Fibroblast of gingiva (primary cell): ENCODE measurements at regions not wholly inside any gene's neighbourhood (a gene's known extent, or its start where the extent isn't known, plus 50 kb on each side); places are given as distances from the start of the nearest gene placed in this dataset.
"Not testable (repeated sequence)": the region's sequence is repeated elsewhere in the genome, so short reads cannot be mapped to it uniquely, and the experiment has no call there.

Experiments
- DNase-seq: peaks from one replicate; pipeline ENCODE4 v3.0.0-alpha.2; 2011; ENCODE audit warnings: low read depth

DNA sequence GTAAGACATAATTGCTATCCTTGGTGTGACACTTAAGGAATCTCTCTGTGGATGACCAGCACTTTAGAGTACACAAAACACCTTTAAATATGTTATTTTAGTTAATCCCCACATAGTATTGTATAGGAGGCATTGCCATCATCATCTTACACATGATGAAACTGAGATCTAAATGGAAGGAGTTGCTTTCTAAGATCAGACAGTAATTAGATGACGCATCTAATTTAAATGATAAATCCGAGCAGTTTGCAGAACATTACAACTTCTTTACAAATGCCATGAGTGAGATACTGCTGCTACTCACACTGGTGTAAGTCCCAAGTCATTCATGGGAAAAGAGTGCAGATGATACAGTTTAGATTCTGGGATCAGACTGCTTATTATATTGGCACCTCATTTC, 431.9 kb downstream of the MFSD1 start:
- no peak for DNase-seq

DNA sequence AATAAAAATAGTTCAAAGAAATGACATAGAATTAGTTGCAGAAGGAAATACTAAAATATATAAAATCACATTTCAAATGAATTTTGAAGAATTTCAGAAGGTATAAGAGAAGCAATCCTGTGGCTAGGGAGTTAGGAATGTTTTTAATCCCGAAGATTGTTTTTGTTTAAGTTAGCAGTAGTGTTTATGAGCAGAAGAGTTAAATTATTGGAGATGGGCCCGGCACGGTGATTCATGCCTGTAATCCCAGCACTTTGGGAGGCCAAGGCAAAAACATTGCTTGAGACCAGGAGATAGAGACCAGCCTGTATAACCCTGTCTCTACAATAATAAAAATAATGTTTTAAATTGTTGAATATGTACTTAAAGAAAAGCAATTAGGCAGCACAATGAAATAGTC, 432.5 kb downstream of the MFSD1 start:
- DNase-seq, result no peak

DNA sequence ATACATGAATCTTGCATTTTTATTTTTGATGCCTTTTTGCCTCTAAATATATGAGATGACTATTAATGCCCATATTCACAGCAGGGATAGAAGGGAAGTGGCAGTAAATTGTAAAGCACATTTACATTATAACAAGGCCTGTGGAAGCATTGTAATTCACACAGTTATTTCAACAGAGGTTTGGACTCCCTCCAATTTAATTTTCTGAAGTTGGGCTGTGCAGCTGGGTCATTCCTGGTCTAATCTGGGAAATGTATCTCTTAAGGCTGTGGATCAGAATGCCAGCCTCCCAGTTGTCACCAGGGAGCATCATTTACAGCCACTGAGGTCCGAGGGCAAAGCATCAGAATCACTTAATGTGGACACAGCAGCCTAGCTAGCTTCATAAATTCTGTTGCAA, 434.5 kb downstream of the MFSD1 start:
- peak; percentile 11 for DNase-seq

DNA sequence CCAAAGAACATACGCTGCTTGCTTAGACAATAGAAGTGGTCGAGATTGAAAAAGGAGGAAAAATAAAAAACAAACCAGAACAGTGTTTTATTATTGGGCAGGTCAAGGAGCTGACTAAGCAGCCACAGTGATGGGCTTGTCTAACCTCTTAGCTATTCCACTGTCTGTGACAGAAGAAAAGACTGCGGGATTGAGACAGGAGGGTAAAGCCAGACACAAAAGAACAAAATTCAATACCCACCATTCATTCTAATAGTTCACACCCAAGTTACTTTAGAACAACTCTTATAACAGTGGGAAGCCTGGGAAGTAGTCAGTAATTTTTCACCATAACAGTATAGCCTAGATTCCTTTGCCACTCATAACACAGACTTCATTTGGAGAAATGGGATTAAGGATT, 435.4 kb downstream of the MFSD1 start:
- no peak for DNase-seq

DNA sequence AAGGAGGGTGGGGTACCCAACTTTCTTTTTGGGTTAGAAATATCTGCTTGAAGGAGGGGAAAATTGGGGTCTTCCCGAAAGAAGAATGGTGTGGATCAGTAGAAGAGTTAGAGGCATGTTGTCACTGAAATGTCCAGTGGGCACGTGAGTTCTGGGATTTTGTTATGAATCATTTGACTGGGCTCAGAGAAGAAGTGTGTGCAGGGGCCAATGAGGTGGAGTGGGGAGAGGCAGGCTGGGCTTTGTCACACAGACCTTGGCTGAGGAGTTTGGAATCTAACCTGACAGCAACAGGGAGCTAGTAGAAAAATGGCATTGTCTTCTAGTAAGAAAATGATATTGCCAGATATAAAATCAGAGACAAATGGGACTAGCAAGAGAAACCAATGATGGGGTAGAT, 436.8 kb downstream of the MFSD1 start:
- DNase-seq, result no peak

DNA sequence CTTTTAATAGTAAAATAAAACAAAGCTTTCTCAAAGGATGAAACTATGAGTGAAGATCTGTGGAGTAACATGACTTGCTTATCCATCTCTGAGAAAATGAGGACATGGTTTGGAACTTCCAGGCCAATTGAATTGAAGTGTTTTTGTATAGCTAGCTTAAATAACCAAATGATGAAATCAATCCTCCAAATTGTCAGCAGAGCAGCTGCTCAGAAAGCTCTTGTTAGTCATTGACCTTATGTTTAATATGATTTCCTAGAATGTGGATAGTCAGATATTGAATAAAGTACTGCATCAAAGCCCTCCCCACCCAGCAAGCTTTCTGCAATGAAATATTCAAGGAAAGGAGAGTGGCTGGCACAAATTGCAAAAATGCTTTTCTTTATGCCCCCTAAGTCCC, 437.2 kb downstream of the MFSD1 start:
- peak; percentile 44 for DNase-seq

DNA sequence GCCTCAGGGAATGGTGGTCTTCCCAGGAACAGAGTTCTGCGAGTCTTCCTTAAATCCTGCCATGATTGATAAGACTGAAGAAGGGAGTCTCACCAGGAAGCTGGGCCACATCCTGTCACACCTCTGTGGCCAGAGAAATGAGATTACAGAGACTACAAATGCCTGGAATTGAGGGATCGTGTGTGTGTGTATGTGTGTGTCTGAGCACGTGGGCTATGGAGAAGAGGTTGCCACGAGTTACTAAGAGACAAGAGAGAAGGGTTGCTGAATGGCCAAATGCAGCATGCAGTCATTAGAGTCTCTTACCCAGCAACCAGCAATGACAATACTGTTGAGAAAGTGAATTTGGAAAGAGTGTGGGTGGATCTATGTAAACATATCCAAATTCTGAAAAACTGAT, 443.1 kb downstream of the MFSD1 start:
- DNase-seq, result no peak

DNA sequence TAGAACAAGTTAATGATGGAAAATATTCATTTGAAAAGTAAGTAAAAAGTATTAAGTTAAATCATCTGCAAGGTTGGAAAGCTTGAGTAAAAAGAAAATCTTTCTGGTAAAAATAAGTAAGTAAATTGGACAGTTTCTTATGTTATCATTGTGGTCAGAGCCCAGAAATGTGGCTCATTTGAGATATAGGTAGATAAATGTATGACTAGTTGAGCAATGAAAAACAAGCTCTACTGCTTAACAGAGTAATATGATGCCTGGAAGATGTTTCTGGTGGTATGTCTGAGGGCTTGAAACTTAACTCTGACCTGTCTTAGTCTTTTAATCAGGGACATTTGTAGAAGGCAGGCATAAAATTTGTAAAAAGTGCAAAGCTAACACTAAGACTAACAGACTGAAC, 444.0 kb downstream of the MFSD1 start:
- no peak for DNase-seq

DNA sequence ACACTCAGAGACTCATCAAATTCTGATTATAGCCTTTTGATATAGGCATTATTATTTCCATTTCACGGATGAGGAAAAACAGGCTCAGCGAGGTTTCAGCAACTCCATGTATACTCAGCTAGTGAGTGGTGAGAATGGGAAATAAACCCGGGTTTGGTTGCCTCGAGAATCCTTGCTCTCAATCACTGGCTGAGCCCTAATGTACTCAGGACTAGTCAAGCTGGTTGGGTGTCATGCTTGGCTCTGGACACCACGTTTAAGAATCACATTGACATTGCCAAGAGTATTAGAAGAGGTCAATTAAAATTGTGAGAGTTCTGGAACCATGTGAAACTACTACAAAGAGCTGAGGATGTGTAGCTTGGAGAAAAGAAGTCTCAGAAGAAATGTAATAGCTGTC, 444.5 kb downstream of the MFSD1 start:
- no peak for DNase-seq

DNA sequence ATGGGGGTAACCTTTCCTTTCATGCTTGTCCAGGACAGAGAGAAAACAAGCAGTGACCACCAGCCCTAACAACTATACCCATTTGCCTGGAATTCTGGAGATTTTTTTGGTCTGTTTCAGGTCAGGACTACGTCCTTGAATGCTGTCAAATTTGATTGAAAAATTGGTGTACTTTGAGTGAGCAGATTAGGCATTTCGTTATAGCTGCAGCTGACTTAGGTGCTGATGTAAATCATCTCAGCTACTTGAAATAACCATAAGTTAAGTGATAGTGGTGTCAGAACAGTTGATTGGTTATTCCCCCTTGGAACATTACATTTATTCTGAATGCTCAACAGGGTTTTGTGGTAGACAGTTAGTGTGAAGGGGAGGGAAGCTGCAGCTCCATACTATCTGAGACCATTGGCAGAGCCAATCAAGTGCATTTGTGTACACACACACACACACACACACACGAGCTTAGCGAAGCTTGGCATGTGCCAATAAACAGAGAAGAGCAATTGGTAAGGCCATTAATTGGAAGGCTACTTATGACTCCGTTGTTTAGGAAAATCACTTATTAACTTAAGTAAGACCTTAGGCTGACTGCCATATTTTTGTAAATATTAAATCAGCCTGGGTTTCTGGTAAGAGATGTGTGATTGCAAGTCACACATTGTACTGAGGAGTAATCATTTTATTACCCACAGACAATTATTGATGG, 447.8 kb downstream of the MFSD1 start:
- no peak for DNase-seq

DNA sequence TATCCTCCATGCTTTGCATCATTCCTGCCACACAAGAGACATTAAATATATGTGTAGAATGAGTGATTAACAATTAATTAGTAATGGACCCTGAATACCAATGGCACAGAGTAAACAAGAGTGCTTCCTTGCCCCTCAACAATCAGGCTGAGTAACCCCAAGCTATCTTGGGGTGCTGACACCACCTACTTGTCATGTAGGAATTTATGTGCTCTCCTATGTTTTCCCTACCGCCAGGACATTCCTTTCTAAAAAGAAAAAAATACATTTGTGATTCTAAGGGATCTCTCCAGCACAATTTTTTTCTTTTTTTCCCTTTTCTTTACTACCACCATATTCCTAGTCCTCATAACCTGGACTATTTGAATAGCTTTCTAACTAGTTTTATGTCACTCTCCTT, 449.1 kb downstream of the MFSD1 start:
- DNase-seq, result no peak

DNA sequence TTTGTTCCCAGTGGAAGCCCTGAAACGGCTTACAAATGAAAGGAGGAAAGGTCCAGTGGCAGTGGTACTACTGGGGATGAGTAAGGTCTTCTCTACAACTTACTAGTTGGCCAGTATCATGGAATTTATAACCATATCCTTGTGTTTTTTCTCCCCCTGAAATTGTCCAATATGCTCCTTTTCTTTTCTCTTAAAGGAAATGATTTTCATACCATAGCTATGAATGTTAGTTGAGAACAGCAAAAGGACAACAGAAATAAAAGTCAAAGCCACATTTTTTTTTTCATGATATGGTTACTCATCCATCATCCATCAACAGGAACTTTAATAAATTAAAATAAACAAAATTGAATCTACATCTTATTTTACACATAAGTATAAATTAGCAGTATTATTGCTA, 450.4 kb downstream of the MFSD1 start:
- peak; percentile 23 for DNase-seq

DNA sequence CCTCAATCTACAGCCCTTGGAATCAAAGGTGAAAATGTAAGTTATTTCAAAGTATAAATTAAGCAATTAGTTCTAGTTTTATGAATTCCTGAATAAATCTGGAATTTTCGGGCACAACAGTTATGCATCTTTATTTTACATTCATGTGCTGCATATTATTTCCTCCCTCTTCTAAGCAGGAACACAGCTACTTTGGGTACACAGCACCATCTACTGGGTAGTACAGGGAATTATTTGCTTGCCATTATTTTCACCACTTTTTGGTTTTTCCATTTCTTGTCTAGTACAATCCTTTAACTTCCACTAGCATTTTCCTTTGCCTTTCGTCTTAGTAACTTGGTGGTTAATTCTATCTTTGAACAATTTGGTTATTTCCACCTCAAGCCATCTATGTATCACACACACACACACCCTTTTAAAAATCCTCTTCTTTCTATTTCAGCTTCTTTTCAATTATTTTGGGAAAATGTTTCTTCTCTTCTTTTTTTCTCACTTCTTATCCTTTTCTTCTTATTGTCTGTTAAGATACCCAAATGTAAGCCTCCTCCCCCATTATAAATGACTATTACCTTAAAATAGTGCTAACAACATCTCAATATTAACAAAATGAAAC, 451.0 kb downstream of the MFSD1 start:
- peak; percentile 36 for DNase-seq

DNA sequence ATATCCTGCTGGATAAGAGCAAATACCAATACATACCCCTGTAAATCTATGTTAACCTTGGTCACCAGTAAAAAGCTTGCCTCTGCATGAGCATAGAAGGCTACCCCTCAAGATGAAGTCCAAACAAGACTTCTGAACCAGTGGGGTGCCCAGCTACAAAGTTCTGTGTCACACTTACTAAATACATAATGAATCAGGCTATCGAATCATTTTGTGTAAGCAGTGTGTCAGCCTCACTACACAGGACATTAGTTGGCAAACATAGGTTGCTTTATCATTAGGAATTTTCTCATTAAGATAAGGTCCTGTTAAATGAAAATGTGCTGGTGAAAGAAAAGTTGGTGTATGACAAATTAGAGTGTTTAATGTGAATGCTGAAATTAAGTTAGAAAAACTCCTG, 452.0 kb downstream of the MFSD1 start:
- DNase-seq, result no peak

DNA sequence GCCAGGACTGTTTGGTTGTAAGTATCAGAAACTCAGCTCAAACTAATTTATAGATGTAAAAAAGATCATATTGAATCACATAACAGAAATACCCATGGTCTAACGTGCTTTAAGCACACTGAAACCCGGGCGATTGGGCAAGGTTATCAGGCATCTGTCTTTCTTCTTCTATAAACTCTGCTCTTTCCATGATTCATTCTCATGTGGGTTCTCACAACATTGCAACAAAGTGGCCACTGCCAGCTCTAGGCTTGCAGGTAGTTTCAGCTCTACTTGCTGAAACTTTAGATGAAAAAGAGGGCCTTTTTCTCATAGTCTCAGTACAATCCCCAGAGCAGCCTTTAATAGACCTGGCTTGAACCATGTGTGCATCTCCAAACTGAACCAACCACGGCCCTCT, 456.1 kb downstream of the MFSD1 start:
- DNase-seq, result no peak

DNA sequence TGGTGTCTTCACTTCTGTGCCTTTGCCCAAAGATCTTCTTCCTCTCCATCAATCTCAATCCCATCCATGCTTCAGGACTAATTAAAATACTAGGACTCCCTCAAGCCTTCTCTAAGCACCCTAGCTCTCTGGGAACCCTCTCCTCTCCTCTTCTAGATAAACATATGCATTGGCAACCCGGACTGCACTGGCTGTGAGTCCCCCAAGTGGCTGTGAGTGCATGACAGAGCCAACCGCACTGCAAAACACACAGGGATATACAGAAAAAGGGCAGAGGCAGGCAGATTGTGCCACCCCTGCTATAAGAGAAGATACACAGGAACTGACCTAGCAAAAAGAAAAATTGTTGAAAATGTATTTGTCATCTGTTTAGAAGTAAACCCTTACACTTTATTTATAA, 457.1 kb downstream of the MFSD1 start:
- DNase-seq, result no peak

DNA sequence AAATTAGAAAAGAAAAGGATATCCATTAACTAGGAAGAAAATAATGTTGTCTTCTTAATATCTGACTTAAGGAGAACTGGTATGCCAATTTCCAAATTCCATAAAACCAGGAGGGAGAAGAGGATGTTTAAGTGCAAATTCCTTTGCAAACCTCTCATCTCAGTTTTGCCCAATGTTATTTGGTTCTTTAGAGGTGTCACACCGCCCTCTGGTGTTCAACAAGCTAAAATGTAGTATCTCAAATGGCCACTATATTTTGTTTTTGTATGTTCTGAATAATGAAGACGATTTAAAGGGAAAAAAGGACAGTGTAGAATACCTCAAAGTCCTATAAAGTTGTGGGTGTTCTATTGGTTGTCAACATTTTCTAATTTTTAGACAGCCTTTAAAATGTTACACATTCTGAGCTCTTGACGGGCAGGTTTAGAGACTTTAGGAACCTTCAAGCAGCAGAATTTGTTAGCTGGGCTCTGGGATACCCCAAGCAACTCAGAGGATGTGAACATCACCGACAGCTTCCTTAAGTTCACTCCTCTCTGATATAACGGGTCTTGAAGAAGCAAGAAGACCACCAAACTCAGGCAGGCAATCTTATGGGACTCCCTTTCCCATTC, 458.3 kb downstream of the MFSD1 start:
- peak; percentile 67 for DNase-seq

DNA sequence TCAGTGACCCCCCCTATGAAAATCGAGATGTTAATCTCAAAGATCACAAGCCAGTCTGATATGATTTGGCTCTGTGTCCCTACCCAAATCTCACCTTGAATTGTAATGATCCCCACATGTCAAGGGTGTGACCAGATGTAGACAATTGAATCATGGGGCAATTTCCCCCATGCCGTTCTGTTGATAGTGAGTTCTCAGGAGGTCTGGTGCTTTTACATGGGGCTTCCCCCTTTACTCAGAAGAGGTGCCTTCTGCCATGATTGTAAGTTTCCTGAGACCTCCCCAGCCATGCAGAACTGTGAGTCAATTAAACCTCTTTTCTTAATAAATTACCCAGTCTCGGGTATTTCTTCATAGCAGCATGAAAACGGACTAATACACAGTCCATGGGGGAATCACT, 459.5 kb downstream of the MFSD1 start:
- DNase-seq, result not testable (repeated sequence)

DNA sequence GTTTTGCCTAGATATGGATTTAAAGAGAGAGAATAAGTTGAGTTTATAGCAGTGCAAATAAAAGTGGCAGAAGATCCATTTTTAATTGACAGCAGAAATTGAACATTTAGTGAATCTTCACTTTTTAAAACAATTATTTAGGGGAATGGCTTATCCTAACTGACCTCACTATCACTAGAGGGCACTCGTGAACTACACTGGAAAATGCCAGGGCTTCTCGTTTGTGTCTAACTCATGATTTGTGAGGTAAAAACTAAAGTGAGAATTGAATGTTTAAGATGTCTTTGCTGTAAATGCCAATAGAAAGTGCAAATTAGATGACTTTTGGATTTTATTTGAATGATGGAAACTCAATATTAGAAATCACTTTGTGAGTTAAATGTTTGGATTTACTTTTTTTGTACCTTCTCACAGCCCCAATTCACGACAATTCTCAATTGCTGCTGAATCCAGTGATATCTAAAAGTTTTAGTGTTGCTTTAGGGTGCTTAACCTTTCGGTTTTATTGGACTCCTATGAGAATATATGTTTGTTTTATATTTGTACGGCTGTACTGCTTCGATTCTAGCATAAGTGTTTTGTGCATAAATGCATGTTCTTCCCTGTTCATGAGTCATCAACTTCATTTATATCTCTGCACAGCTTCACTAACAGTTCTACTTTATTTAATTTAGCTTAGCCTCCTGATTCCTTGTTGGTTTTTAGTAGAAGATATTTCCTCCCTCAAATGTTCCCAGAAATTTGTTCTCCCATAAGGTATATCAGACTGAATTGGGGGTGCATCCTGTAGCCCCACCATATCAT, 462.1 kb downstream of the MFSD1 start:
- DNase-seq, result peak; percentile 14

DNA sequence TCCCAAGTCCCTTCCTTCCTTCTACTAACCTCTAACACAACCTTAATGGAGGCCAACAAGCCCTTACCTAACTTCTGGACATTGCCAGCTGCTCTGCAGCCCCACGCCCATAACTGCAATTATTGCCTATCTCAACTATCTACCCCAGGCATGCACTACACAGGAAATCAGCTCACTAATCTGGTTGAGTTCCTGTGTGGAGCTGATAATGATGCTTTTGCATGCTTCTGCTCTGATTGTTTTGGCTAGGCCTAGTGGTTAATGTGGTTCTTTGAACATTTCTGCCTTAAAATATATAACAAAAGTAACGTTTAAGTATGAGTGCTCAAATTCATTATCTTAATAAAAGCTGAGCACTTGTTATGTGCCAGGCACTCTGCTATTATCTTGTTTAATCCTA, 463.9 kb downstream of the MFSD1 start:
- no peak for DNase-seq

DNA sequence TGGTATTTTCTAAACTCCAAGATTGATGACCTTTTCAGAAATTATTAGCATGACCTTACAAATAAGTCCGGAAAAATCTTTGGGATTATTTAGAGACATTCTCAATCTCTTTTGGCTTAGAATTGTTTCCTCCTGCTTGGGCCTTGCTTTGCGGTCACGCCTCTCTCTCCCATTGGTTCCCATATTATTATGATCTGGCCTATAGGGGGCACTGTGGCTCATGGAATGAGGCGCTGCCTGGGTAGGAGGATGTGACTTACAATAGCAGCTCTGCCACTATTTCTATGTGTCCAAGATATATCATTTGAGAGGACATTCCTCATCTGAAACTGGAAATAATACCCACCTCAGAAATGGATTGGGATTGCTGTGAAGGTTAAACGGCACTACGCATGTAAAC, 464.9 kb downstream of the MFSD1 start:
- DNase-seq, result no peak

DNA sequence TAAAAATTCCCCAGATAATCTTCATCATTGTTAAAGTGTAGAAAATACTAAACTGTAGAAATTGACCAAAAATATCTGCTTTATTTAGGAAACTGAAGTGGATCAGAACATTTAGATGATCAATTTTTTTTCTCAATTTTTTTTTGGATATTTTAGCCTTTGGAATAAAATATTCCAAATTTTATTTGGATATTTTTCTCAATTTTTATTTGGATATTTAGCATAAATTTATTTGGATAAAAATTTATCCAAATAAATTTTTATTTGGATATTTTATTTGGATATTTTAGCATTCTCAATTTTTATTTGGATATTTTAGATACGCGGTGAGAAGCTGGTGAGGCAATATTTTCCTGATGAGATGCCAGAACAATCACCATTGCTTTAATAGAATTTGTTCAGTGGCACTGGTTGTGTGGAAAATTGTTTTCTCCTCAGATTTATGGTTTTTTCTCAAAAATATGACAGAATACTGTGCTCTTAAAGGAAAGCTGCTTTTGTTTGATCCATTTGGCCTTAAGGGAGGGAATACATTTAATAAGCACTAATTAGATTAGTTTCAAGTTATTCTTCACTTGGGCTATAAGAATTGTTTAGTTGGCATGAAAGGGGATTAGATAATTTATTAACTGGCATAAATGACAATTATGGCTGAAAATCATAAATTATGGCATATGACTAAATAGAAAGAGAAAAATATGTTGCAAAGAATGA, 470.1 kb downstream of the MFSD1 start:
- no peak for DNase-seq
